ENCODE measurements at regions not wholly inside any gene's neighbourhood (a gene's known extent, or its start where the extent isn't known, plus 50 kb on each side); places are given as distances from the start of the nearest gene placed in this dataset.

GRCh38 chr15:69591905-69592508, 139.4 kb downstream of the RPLP1 start:
- TF ChIP-seq HNF4G (IDR thresholded peaks at IDR 0.05) = no peak
- peak; percentile 45 for TF ChIP-seq FOXA2 (IDR thresholded peaks at IDR 0.05)
- TF ChIP-seq RXRA (IDR thresholded peaks at IDR 0.05) = peak in 1 of 2 donors; percentile 73
- TF ChIP-seq HNF4A (conservative IDR thresholded peaks at IDR 0.05) = peak in 1 of 2 donors; percentile 45
- TF ChIP-seq YY1 (IDR thresholded peaks at IDR 0.05) = peak; percentile 15
- peak; percentile 73 to 75 for TF ChIP-seq JUND (IDR thresholded peaks at IDR 0.05)
- no peak for TF ChIP-seq RAD21 (IDR thresholded peaks at IDR 0.05)
- WGBS = 70% methylated on average over 4 of the region's 4 CpGs
- Histone ChIP-seq H3K27ac (ENCODE audit: low read depth in 1 of 2, low read length in 2 of 2) (no peak overlapping the region), H3K4me1 (ENCODE audit: control insufficient read depth in 4 of 4, insufficient read depth in 4 of 4, low read length in 3 of 4) (peaks cover 11 to 29% (median 23%) of the 10 kb centered on the region in 4 donors), H3K9me3 (ENCODE audit: control insufficient read depth in 4 of 4, low read length in 3 of 4) (no peaks in the 10 kb centered on the region), H3K36me3 (ENCODE audit: control insufficient read depth in 4 of 4, insufficient read depth in 3 of 4, low read depth in 1 of 4, low read length in 3 of 4) (no peaks in the 10 kb centered on the region), H3K9ac (ENCODE audit: low read depth in 1 of 2, low read length in 2 of 2) (no peak overlapping the region), H3K4me3 (ENCODE audit: low read depth in 1 of 3, low read length in 3 of 3) (no peak overlapping the region), H3K27me3 (ENCODE audit: control insufficient read depth in 4 of 4, insufficient read depth in 4 of 4, low read length in 3 of 4) (no peaks in the 10 kb centered on the region)
- no peak for DNase-seq (ENCODE audit: low spot score)

GRCh38 chr15:69592954-69593353, 140.3 kb downstream of the RPLP1 start:
- no peaks in the 10 kb centered on the region for H3K36me3 ChIP-seq (ENCODE audit: control insufficient read depth in 4 of 4, insufficient read depth in 3 of 4, low read depth in 1 of 4, low read length in 3 of 4)
- DNase-seq (ENCODE audit: low spot score) = no peak
- no peak overlapping the region for H3K9ac ChIP-seq (ENCODE audit: low read depth in 1 of 2, low read length in 2 of 2)
- no peaks in the 10 kb centered on the region for H3K9me3 ChIP-seq (ENCODE audit: control insufficient read depth in 4 of 4, low read length in 3 of 4)
- H3K27ac ChIP-seq (ENCODE audit: low read depth in 1 of 2, low read length in 2 of 2) = no peak overlapping the region
- TF ChIP-seq CTCF (IDR thresholded peaks at IDR 0.05; ENCODE audit: low read depth, low read length, missing input control) (peak; percentile 7), RXRA (IDR thresholded peaks at IDR 0.05) (no peak)
- no peak overlapping the region for H3K4me3 ChIP-seq (ENCODE audit: low read depth in 1 of 3, low read length in 3 of 3)
- WGBS = 88% methylated on average over 2 of the region's 2 CpGs
- peaks cover 11 to 29% (median 23%) of the 10 kb centered on the region in 4 donors for H3K4me1 ChIP-seq (ENCODE audit: control insufficient read depth in 4 of 4, insufficient read depth in 4 of 4, low read length in 3 of 4)
- no peaks in the 10 kb centered on the region for H3K27me3 ChIP-seq (ENCODE audit: control insufficient read depth in 4 of 4, insufficient read depth in 4 of 4, low read length in 3 of 4)

- H3K27ac ChIP-seq (ENCODE audit: low read depth in 1 of 2, low read length in 2 of 2) = no peak overlapping the region
- no peaks in the 10 kb centered on the region for H3K9me3 ChIP-seq (ENCODE audit: control insufficient read depth in 4 of 4, low read length in 3 of 4)
- H3K9ac ChIP-seq (ENCODE audit: low read depth in 1 of 2, low read length in 2 of 2) = no peak overlapping the region
- H3K4me1 ChIP-seq (ENCODE audit: control insufficient read depth in 4 of 4, insufficient read depth in 4 of 4, low read length in 3 of 4) = peaks cover 11 to 29% (median 23%) of the 10 kb centered on the region in 4 donors
- no peaks in the 10 kb centered on the region for H3K27me3 ChIP-seq (ENCODE audit: control insufficient read depth in 4 of 4, insufficient read depth in 4 of 4, low read length in 3 of 4)
- TF ChIP-seq TAF1 (conservative IDR thresholded peaks at IDR 0.05) (no peak), YY1 (IDR thresholded peaks at IDR 0.05) (no peak), NR2F2 (IDR thresholded peaks at IDR 0.05) (no peak), RXRA (IDR thresholded peaks at IDR 0.05) (no peak), RAD21 (IDR thresholded peaks at IDR 0.05) (no peak), HNF4A (conservative IDR thresholded peaks at IDR 0.05) (no peak), GABPA (IDR thresholded peaks at IDR 0.05 in 1 of 2, conservative IDR thresholded peaks at IDR 0.05 in 1 of 2) (no peak), FOXA1 (IDR thresholded peaks at IDR 0.05) (no peak), ATF3 (IDR thresholded peaks at IDR 0.05) (no peak), EGR1 (IDR thresholded peaks at IDR 0.05; ENCODE audit: low read depth in 2 of 2) (no peak), SP1 (IDR thresholded peaks at IDR 0.05) (no peak), CTCF (IDR thresholded peaks at IDR 0.05; ENCODE audit: low read depth, low read length, missing input control) (no peak), ZBTB33 (IDR thresholded peaks at IDR 0.05) (no peak), REST (IDR thresholded peaks at IDR 0.05) (no peak), HNF4G (IDR thresholded peaks at IDR 0.05) (no peak), JUND (IDR thresholded peaks at IDR 0.05) (no peak)
- WGBS = 83% methylated on average over 7 of the region's 7 CpGs
- no peak for DNase-seq (ENCODE audit: low spot score)
- no peaks in the 10 kb centered on the region for H3K36me3 ChIP-seq (ENCODE audit: control insufficient read depth in 4 of 4, insufficient read depth in 3 of 4, low read depth in 1 of 4, low read length in 3 of 4)
- H3K4me3 ChIP-seq (ENCODE audit: low read depth in 1 of 3, low read length in 3 of 3) = no peak overlapping the region
Observed at GRCh38 chr15:69593488-69593887, 140.9 kb downstream of the RPLP1 start.

All from liver (tissue), 8 donors.